HEK293T (cell line): ENCODE measurements at regions not wholly inside any gene's neighbourhood (a gene's known extent, or its start where the extent isn't known, plus 50 kb on each side); places are given as distances from the start of the nearest gene placed in this dataset.

Experiments
- CTCF ChIA-PET: fragments of 350-600 bp; formaldehyde crosslinking; extraction: SDS; loops from one replicate; lab custom pipeline; 2021; ENCODE audit warnings: antibody characterized with exemption, inconsistent platforms; lab: Yijun Ruan, JAX
- POLR2A ChIA-PET: fragments of 350-600 bp; formaldehyde crosslinking; extraction: SDS; loops from one replicate; lab custom pipeline; 2020; ENCODE audit warnings: antibody characterized with exemption, inconsistent platforms; lab: Yijun Ruan, JAX
- DNase-seq: peaks from one replicate; pipeline ENCODE4 v3.0.0; 2012; ENCODE audit warnings: mixed read lengths; ENCODE audit errors: extremely low spot score
- ARNT ChIP-seq: fragments of 450-650 bp; IDR thresholded peaks from 2 replicates; pipeline ENCODE4 v1.6.1; 2017; ENCODE audit warnings: mild to moderate bottlenecking
- BHLHE40 ChIP-seq: fragments of 450-650 bp; IDR thresholded peaks from 2 replicates; pipeline ENCODE4 v1.6.1; 2016; ENCODE audit warnings: mild to moderate bottlenecking, moderate library complexity, borderline replicate concordance
- CTBP1 ChIP-seq: fragments of 450-650 bp; IDR thresholded peaks from 2 replicates; pipeline ENCODE4 v1.6.1; 2016; ENCODE audit warnings: borderline replicate concordance
- ELF4 ChIP-seq: fragments of 450-650 bp; IDR thresholded peaks from 2 replicates; pipeline ENCODE4 v1.6.1; 2017; ENCODE audit warnings: antibody characterized with exemption
- FOXA1 ChIP-seq: fragments of 450-650 bp; IDR thresholded peaks from 2 replicates; pipeline ENCODE4 v1.6.1; 2016; ENCODE audit warnings: mild to moderate bottlenecking
- FOXK2 ChIP-seq: fragments of 450-650 bp; IDR thresholded peaks from 2 replicates; pipeline ENCODE4 v1.6.1; 2016; ENCODE audit warnings: mild to moderate bottlenecking
- FOXM1 ChIP-seq: fragments of 450-650 bp; IDR thresholded peaks from 2 replicates; pipeline ENCODE4 v1.6.1; 2017; ENCODE audit warnings: mild to moderate bottlenecking, borderline replicate concordance
- HDGF ChIP-seq: fragments of 450-650 bp; IDR thresholded peaks from 2 replicates; pipeline ENCODE4 v1.6.1; 2017; ENCODE audit warnings: antibody characterized with exemption, borderline replicate concordance
- L3MBTL2 ChIP-seq: fragments of 450-650 bp; conservative IDR thresholded peaks from 2 replicates; pipeline ENCODE4 v1.6.1; 2016; ENCODE audit warnings: mild to moderate bottlenecking
- LEF1 ChIP-seq: fragments of 450-650 bp; IDR thresholded peaks from 2 replicates; pipeline ENCODE4 v1.6.1; 2017; ENCODE audit warnings: mild to moderate bottlenecking, borderline replicate concordance
- NFRKB ChIP-seq: fragments of 450-650 bp; IDR thresholded peaks from 2 replicates; pipeline ENCODE4 v1.6.1; 2016; ENCODE audit warnings: mild to moderate bottlenecking, moderate library complexity
- SP1 ChIP-seq: fragments of 450-650 bp; IDR thresholded peaks from 2 replicates; pipeline ENCODE4 v1.6.1; 2017
- SUZ12 ChIP-seq: fragments of 450-650 bp; IDR thresholded peaks from 2 replicates; pipeline ENCODE4 v1.6.1; 2016; ENCODE audit warnings: mild to moderate bottlenecking
- TARDBP ChIP-seq: fragments of 450-650 bp; IDR thresholded peaks from 2 replicates; pipeline ENCODE4 v1.6.1; 2016
- ZNF384 ChIP-seq: fragments of 450-650 bp; IDR thresholded peaks from 2 replicates; pipeline ENCODE4 v1.6.1; 2016
- TF ChIP-seq, protein P1 (sequence below): fragments of 450-650 bp; IDR thresholded peaks from 2 replicates; pipeline ENCODE4 v1.6.1; 2016

DNA sequence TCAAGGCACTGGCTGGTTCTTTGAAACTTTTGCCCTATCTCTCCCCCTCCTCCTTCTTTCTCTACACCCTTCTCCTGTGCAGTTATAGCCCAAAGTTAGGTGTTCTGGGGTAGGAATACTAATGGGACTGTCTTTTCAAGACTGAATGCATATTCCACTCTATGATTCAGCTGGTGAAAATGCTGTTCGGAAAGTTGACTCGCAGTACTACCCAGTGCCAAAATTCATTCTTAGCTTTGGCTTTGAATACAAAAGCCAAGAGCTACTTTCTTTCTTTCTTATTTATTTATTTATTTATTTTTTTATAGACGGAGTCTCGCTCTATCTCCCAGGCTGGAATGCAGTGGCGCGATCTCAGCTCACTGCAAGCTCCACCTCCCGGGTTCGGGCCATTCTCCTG, 249.2 kb downstream of the ETNK1 start:
- no peak for DNase-seq
- ChIA-PET CTCF (interaction anchor here (0.6 kb wide), 1 partner anchor 90 kb away, joined by 3 read pairs; no protein-coding TSS in a partner anchor), POLR2A (no interaction called here)
- TF ChIP-seq SP1 (no peak), L3MBTL2 (no peak), ARNT (no peak), BHLHE40 (no peak), HDGF (no peak), FOXK2 (no peak), SUZ12 (no peak), ZNF384 (no peak), LEF1 (no peak), FOXM1 (no peak), TARDBP (no peak), FOXA1 (no peak), CTBP1 (no peak), ELF4 (no peak), NFRKB (no peak)
- TF ChIP-seq, protein P1, sequence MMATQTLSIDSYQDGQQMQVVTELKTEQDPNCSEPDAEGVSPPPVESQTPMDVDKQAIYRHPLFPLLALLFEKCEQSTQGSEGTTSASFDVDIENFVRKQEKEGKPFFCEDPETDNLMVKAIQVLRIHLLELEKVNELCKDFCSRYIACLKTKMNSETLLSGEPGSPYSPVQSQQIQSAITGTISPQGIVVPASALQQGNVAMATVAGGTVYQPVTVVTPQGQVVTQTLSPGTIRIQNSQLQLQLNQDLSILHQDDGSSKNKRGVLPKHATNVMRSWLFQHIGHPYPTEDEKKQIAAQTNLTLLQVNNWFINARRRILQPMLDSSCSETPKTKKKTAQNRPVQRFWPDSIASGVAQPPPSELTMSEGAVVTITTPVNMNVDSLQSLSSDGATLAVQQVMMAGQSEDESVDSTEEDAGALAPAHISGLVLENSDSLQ: no peak

DNA sequence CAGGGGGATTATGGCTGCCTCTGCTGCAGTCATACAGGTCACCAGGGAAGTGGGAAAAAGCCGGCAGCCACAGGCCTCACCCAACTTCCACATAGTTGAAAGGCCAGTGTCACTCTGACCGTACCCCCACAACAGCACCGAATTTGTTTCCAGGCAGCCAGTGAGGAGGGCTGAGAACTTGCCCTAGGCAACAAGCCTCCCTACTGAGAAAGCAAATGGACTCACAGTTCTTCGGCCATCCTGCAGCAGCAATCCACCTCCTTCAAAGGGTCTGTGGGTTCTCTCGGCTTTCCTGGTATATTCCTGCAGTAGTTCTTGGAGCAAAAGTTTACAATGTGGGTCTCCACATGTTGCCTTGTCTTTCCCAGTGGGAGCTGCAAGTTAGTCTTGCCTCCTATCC, 251.3 kb downstream of the ETNK1 start:
- CTCF ChIA-PET: no interaction called here
- no peak for TF ChIP-seq NFRKB
- TF ChIP-seq FOXM1: no peak
- TF ChIP-seq ELF4: no peak
- TF ChIP-seq LEF1: no peak
- TF ChIP-seq ARNT: no peak
- TF ChIP-seq HDGF: no peak
- no peak for TF ChIP-seq FOXA1
- no peak for TF ChIP-seq FOXK2
- TF ChIP-seq SP1: no peak
- no peak for DNase-seq
- POLR2A ChIA-PET: no interaction called here

DNA sequence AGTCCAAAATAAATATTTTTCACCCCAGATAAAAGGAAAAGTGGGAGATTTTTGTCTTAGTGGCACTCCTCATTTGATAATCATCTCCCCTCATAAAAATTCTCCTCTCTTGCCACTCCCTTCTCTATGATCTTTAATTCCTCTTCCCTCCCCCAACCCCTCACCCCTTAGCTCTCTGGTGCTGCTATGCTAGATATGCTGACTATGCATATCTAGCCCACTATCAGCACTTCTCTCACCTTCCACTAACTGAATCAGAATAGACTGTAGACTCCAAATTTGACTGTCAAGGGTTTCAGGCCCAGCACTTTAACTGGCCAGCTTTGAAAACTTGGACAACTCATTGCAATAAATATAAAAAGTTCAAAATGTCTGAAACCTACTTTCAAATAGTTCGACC, 254.2 kb downstream of the ETNK1 start:
- CTCF ChIA-PET: no interaction called here
- POLR2A ChIA-PET: no interaction called here
- no peak for DNase-seq
- TF ChIP-seq FOXM1 (no peak), CTBP1 (no peak), L3MBTL2 (no peak), LEF1 (no peak), FOXA1 (no peak), FOXK2 (no peak), NFRKB (no peak), SP1 (no peak), HDGF (no peak), ZNF384 (no peak), BHLHE40 (no peak), TARDBP (no peak), SUZ12 (no peak), ARNT (no peak), ELF4 (no peak)
- TF ChIP-seq, protein P1: no peak

DNA sequence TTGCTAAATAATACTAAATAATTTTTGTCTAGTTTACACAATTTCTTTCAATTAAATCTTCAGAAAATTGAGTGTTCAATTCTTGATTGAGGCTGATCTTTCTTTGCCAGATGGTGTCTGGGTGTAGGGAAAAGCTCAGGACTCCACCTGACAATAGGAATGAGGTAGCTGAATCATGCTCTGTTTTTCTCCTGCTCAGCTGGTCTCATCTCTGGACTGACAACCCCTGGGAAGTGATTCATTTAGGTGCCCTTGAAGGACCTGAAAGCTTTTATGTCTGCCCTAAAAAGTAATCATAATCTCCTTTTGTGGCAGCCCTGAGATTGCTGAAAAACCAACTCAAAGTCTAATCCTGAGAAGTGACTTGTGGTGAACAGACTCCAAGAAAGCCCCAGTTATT, 255.4 kb downstream of the ETNK1 start:
- ChIA-PET POLR2A (no interaction called here), CTCF (interaction anchor here (0.7 kb wide), 1 partner anchor 164 kb away, joined by 3 read pairs; no protein-coding TSS in a partner anchor)
- DNase-seq: no peak
- TF ChIP-seq FOXM1 (no peak), FOXK2 (no peak), LEF1 (no peak), CTBP1 (no peak), L3MBTL2 (no peak), BHLHE40 (no peak), SUZ12 (no peak), ARNT (no peak), NFRKB (no peak), ELF4 (no peak), FOXA1 (no peak), HDGF (no peak), SP1 (no peak), ZNF384 (no peak), TARDBP (no peak)
- TF ChIP-seq, protein P1: no peak

DNA sequence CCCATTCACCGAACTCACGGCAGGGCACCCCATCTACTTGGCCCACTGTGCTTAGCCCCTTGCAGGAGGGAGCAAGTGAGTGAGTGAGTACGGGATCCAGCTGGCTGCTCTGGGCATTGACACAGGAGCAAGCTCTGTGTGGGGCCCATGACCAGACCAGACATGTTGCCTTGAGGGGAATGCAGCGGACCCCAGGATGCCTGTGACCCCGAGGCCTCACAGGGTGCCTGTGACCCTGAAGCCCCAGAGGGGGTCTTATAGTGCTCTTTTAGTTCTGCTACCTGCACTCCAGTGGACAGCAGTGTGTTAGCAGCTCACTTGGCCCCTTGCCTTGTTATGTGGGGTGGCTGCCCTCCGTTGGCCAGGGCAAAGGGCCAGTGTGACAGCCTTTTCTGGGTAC, 255.8 kb downstream of the ETNK1 start:
- CTCF ChIA-PET: no interaction called here
- DNase-seq: no peak
- POLR2A ChIA-PET: no interaction called here
- TF ChIP-seq CTBP1: no peak
- no peak for TF ChIP-seq BHLHE40
- TF ChIP-seq SP1: no peak
- TF ChIP-seq, protein P1: no peak
- TF ChIP-seq LEF1: no peak
- no peak for TF ChIP-seq FOXM1
- TF ChIP-seq L3MBTL2: no peak
- no peak for TF ChIP-seq TARDBP
- TF ChIP-seq ELF4: no peak
- TF ChIP-seq HDGF: no peak
- no peak for TF ChIP-seq FOXA1
- TF ChIP-seq ARNT: no peak
- no peak for TF ChIP-seq NFRKB
- TF ChIP-seq ZNF384: no peak
- TF ChIP-seq FOXK2: no peak
- no peak for TF ChIP-seq SUZ12

DNA sequence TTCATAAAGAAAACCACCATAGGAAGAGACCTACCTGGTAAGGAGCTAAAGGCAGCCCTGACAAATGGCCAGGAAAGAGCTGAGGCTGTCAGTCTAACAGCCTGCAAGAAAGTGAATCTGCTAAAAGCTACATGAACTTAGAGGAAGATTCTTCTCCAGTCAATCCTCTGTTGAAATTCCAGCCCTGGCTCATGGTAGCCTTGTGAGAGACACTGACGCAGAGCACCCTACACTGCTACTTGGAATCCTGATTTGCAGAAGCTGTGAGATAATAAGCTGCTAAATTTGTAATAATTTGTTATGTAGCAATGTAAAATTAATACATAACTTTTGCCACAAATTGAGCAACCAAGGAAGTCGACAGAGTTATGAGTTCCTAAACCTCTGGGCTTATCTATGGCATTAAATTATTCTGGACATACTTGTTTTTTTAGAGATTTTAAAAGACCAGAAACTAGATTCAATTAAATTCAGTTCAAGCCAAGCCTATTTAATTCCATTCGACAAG, 257.0 kb downstream of the ETNK1 start:
- no peak for DNase-seq
- no peak for TF ChIP-seq ARNT
- no peak for TF ChIP-seq TARDBP
- no peak for TF ChIP-seq HDGF
- no peak for TF ChIP-seq FOXM1
- no peak for TF ChIP-seq L3MBTL2
- no peak for TF ChIP-seq SUZ12
- no peak for TF ChIP-seq SP1
- TF ChIP-seq ZNF384: no peak
- TF ChIP-seq CTBP1: no peak
- TF ChIP-seq, protein P1: no peak
- TF ChIP-seq LEF1: no peak
- no peak for TF ChIP-seq FOXA1
- no peak for TF ChIP-seq FOXK2
- no peak for TF ChIP-seq NFRKB
- TF ChIP-seq BHLHE40: no peak
- no peak for TF ChIP-seq ELF4
- POLR2A ChIA-PET: no interaction called here
- CTCF ChIA-PET: no interaction called here
